Hepatocyte (in vitro differentiated cells): ENCODE measurements at regions not wholly inside any gene's neighbourhood (a gene's known extent, or its start where the extent isn't known, plus 50 kb on each side); places are given as distances from the start of the nearest gene placed in this dataset.

Experiments
- EZH2phosphoT487 ChIP-seq: fragments of 200-600 bp; sonication (generic); IDR thresholded peaks from one replicate; pipeline ENCODE4 v1.6.1; 2018; ENCODE audit warnings: antibody characterized with exemption, mild to moderate bottlenecking, low read depth, moderate library complexity; ENCODE audit not compliant: unreplicated experiment, severe bottlenecking
- TF ChIP-seq, protein P1 (sequence below): fragments of 200-600 bp; sonication (generic); IDR thresholded peaks from 2 replicates; pipeline ENCODE4 v1.5.1; 2016; ENCODE audit warnings: antibody characterized with exemption, mild to moderate bottlenecking; ENCODE audit not compliant: poor library complexity

DNA sequence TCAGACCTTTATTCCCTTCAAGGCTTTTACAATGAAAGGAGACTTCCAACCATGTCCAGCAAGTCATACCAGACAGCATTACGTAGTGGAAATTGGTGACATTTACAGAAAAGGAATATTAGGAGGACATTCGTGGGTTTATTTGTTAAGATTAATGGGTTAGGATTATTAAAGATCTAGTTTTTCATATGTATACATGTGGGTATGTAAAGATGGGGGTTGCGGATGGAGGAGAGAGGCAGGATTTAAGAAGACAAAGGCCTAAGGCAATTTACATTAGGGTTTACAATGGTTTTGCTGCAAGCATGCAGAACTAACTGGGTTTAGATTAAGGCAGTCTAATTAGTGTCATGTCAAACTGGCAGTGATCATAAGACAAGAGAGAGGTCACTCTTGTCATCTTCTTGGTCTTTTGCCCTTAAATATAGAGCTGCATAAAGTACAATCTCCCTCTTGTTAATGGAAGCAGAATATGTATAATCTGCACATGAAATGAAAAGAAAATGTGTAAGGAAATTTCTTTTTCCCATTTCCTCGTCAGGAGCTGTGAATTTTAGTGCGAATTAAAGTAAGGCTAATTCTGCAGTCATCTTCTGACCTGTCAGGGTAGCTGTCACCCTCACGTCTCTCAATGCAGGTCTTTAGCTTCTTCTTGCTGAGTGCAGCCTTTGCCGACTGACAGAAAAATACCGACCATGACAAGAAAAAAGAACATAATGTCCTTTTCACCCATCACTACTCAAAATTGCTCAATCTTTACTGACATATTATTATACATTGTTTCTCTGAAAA lies 258.9 kb upstream of the MEIS2 start:
- TF ChIP-seq EZH2phosphoT487: no peak
- TF ChIP-seq, protein P1, sequence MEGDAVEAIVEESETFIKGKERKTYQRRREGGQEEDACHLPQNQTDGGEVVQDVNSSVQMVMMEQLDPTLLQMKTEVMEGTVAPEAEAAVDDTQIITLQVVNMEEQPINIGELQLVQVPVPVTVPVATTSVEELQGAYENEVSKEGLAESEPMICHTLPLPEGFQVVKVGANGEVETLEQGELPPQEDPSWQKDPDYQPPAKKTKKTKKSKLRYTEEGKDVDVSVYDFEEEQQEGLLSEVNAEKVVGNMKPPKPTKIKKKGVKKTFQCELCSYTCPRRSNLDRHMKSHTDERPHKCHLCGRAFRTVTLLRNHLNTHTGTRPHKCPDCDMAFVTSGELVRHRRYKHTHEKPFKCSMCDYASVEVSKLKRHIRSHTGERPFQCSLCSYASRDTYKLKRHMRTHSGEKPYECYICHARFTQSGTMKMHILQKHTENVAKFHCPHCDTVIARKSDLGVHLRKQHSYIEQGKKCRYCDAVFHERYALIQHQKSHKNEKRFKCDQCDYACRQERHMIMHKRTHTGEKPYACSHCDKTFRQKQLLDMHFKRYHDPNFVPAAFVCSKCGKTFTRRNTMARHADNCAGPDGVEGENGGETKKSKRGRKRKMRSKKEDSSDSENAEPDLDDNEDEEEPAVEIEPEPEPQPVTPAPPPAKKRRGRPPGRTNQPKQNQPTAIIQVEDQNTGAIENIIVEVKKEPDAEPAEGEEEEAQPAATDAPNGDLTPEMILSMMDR: no peak
